HepG2 (cell line): ENCODE measurements at regions not wholly inside any gene's neighbourhood (a gene's known extent, or its start where the extent isn't known, plus 50 kb on each side); places are given as distances from the start of the nearest gene placed in this dataset.
"Not testable (repeated sequence)": the region's sequence is repeated elsewhere in the genome, so short reads cannot be mapped to it uniquely, and the experiment has no call there.

Experiments
- ATAC-seq: fragments of 200-7000 bp; cut with Tn5 transposase; 3 replicates; pipeline ENCODE4 v1.9.1; 2020; ENCODE audit warnings: mild to moderate bottlenecking, moderate library complexity
- BruUV-seq: library from RNA; stranded (reverse); fragments of 400-500 nt; replicated peaks from 2 replicates; lab custom pipeline; 2021; lab: Mats Ljungman, UMichigan
- CTCF ChIA-PET: fragments of 300-600 bp; formaldehyde crosslinking; extraction: SDS; loops from one replicate; lab custom pipeline; 2021; ENCODE audit warnings: low total read pairs, inconsistent platforms, low intra/inter-chr PET ratio; lab: Yijun Ruan, JAX
- POLR2A ChIA-PET: fragments of 350-600 bp; sonication (Branson Sonifier 250); formaldehyde crosslinking; loops from one replicate; lab custom pipeline; 2020; ENCODE audit warnings: antibody characterized with exemption, inconsistent platforms; lab: Yijun Ruan, JAX
- DNase-seq: peaks from one replicate; pipeline ENCODE4 v3.0.0-alpha.2; 2015; ENCODE audit warnings: low spot score
- FAIRE-seq: peaks from 3 replicates; lab custom pipeline; 2011; peaks lifted over from hg19 to GRCh38; lab: Jason Lieb, UNC
- H2AFZ ChIP-seq: one replicate; pipeline ENCODE4 v1.6.1; 2011; ENCODE audit warnings: low read length, inconsistent platforms
- H3K27ac ChIP-seq: fragments of 300-600 bp; 3 replicates; pipeline ENCODE4 v1.8.0; 2011; ENCODE audit warnings: mixed run types, mild to moderate bottlenecking, mixed read lengths, low read length, inconsistent platforms; ENCODE audit not compliant: insufficient read depth; ENCODE audit errors: extremely low read length
- H3K27me3 ChIP-seq, 2 experiments: fragments of 200-600 bp in 1 of 2; 2 replicates in 1 of 2; 3 replicates in 1 of 2; pipeline versions ENCODE4 v1.6.0 to v1.8.0; 2011; ENCODE audit warnings: low read length in 2 of 2, mild to moderate bottlenecking in 2 of 2, moderate library complexity in 2 of 2, inconsistent platforms in 1 of 2; ENCODE audit not compliant: insufficient read depth in 2 of 2, control insufficient read depth in 1 of 2
- H3K36me3 ChIP-seq, 2 experiments: fragments of 200-600 bp in 1 of 2; replicated peaks in 1 of 2; 2 replicates in 1 of 2; 3 replicates in 1 of 2; pipeline versions ENCODE4 v1.5.1 to v1.8.0; 2011; ENCODE audit warnings: low read length in 2 of 2, inconsistent platforms in 1 of 2; ENCODE audit not compliant: insufficient read depth in 2 of 2, control insufficient read depth in 1 of 2
- H3K4me1 ChIP-seq: 2 replicates; pipeline ENCODE4 v1.5.1; 2012; ENCODE audit warnings: low read length, inconsistent platforms; ENCODE audit not compliant: insufficient read depth
- H3K4me2 ChIP-seq: 2 replicates; pipeline ENCODE4 v1.6.0; 2011; ENCODE audit warnings: low read depth, low read length, inconsistent platforms
- H3K4me3 ChIP-seq, 3 experiments: fragments of 200-600 bp in 1 of 3; sonication (generic), shearing (Covaris generic) in 1 of 3; replicated peaks in 1 of 3; 2 replicates each; pipeline ENCODE4 v1.5.1; 2011 to 2016; ENCODE audit warnings: low read length in 3 of 3, inconsistent platforms in 2 of 3, low read depth in 2 of 3, mild to moderate bottlenecking in 2 of 3, control low read depth in 1 of 3, mixed read lengths in 1 of 3; ENCODE audit not compliant: insufficient read depth in 1 of 3
- H3K79me2 ChIP-seq: one replicate; pipeline ENCODE4 v1.6.1; 2011; ENCODE audit warnings: low read length, inconsistent platforms; ENCODE audit not compliant: insufficient read depth
- H3K9ac ChIP-seq: 2 replicates; pipeline ENCODE4 v1.6.0; 2011; ENCODE audit warnings: mild to moderate bottlenecking, low read depth, low read length, inconsistent platforms; ENCODE audit not compliant: insufficient read depth
- H3K9me3 ChIP-seq: 2 replicates; pipeline ENCODE4 v1.5.1; 2012; ENCODE audit warnings: mild to moderate bottlenecking, low read length
- H4K20me1 ChIP-seq: 2 replicates; pipeline ENCODE4 v1.6.0; 2011; ENCODE audit warnings: inconsistent platforms, mild to moderate bottlenecking, low read length, moderate library complexity; ENCODE audit not compliant: insufficient read depth
- FLYWCH1 ChIP-seq: sonication (generic); formaldehyde crosslinking; IDR thresholded peaks from 2 replicates; pipeline ENCODE4 v1.8.1; 2023; ENCODE audit warnings: mild to moderate bottlenecking, missing genetic modification reagents
- JUNB ChIP-seq: sonication (generic); formaldehyde crosslinking; IDR thresholded peaks from 2 replicates; pipeline ENCODE4 v1.8.0; 2022; ENCODE audit warnings: missing genetic modification reagents, mild to moderate bottlenecking, borderline replicate concordance
- POLR2A ChIP-seq, 2 experiments: IDR thresholded peaks; 2 replicates each; pipeline ENCODE4 v1.6.1; 2011; ENCODE audit warnings: low read depth in 2 of 2, low read length in 2 of 2, mild to moderate bottlenecking in 1 of 2, moderate library complexity in 1 of 2; ENCODE audit not compliant: insufficient read depth in 1 of 2
- THAP11 ChIP-seq: IDR thresholded peaks from 2 replicates; pipeline ENCODE4 v1.6.1; 2016; ENCODE audit warnings: missing biosample characterization, missing genetic modification reagents
- ZFP1 ChIP-seq: IDR thresholded peaks from 2 replicates; pipeline ENCODE4 v1.6.1; 2016
- ZNF12 ChIP-seq: sonication (generic); formaldehyde crosslinking; IDR thresholded peaks from 2 replicates; pipeline ENCODE4 v1.5.0; 2020; ENCODE audit warnings: missing genetic modification reagents
- ZNF230 ChIP-seq: sonication (generic); formaldehyde crosslinking; IDR thresholded peaks from 2 replicates; pipeline ENCODE4 v1.4.0; 2020; ENCODE audit warnings: mild to moderate bottlenecking, missing genetic modification reagents
- ZNF674 ChIP-seq: sonication (generic); formaldehyde crosslinking; IDR thresholded peaks from 2 replicates; pipeline ENCODE4 v1.5.0; 2020; ENCODE audit warnings: low read depth, mild to moderate bottlenecking, missing genetic modification reagents
- WGBS: methylation state at CpG from one replicate; pipeline ENCODE4 v1.1.6; 2017; ENCODE audit warnings: low lambda C conversion rate; 5-methylcytosine and 5-hydroxymethylcytosine counted together
- in situ Hi-C: cut with HindIII; loops from 2 replicates; pipeline ENCODE4 v1.10.0; 2017; ENCODE audit warnings: low pct_unique_long_range_greater_than_20kb; ENCODE audit not compliant: extremely low pct_ligation_motif_present
- intact Hi-C: fragments of 100-400 bp; cut with micrococcal nuclease; formaldehyde crosslinking; loops from one replicate; pipeline ENCODE4 v1.10.0; 2022; ENCODE audit not compliant: unreplicated experiment
- TF ChIP-seq, protein P1 (sequence below): sonication (generic); formaldehyde crosslinking; IDR thresholded peaks from 2 replicates; pipeline ENCODE4 v1.5.0; 2020; ENCODE audit warnings: missing genetic modification reagents
- TF ChIP-seq, protein P2 (sequence below): sonication (generic); formaldehyde crosslinking; IDR thresholded peaks from 2 replicates; pipeline ENCODE4 v1.4.0; 2020; ENCODE audit warnings: mild to moderate bottlenecking, missing genetic modification reagents

DNA sequence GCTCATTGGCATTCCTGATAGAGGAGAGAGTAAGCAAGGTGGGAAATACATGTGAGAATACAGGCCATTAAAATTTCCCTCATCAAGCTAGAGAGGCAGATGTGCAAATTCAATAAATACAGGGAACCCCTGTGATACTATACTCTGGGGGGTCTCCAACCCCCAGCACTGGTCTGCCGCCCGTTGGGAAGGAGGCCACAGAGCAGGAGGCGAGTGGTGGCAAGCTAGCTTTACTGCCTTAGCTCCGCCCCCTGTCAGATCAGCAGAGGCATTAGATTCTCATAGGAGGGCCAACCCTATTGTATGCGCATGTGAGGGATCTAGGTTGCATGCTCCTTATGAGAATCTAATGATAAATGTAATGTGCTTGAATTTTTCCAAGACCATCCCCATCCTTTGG lies 97.1 kb upstream of the PLSCR5 start:
- DNase-seq (no peak), ATAC-seq (no peak), FAIRE-seq (no peak)
- no peak overlapping the region for H3K4me3 ChIP-seq
- TF ChIP-seq ZNF674 (CRISPR knock-in tag) (no peak), JUNB (CRISPR knock-in tag) (no peak), POLR2A (IDR thresholded peaks at IDR 0.05; ENCODE audit: insufficient read depth in 1 of 2, low read depth in 2 of 2, low read length in 2 of 2) (no peak), THAP11 (no peak), FLYWCH1 (CRISPR knock-in tag) (no peak), ZNF12 (no peak)
- TF ChIP-seq, protein P1, sequence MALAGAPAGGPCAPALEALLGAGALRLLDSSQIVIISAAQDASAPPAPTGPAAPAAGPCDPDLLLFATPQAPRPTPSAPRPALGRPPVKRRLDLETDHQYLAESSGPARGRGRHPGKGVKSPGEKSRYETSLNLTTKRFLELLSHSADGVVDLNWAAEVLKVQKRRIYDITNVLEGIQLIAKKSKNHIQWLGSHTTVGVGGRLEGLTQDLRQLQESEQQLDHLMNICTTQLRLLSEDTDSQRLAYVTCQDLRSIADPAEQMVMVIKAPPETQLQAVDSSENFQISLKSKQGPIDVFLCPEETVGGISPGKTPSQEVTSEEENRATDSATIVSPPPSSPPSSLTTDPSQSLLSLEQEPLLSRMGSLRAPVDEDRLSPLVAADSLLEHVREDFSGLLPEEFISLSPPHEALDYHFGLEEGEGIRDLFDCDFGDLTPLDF (CRISPR knock-in tag) = no peak
- TF ChIP-seq, protein P2, sequence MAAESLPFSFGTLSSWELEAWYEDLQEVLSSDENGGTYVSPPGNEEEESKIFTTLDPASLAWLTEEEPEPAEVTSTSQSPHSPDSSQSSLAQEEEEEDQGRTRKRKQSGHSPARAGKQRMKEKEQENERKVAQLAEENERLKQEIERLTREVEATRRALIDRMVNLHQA = no peak
- H4K20me1 ChIP-seq = no peaks in the 10 kb centered on the region
- 15% methylated on average over 4 of the region's 5 CpGs for WGBS
- H3K9ac ChIP-seq = no peak overlapping the region
- ChIA-PET CTCF (no interaction called here), POLR2A (no interaction called here)
- H3K27me3 ChIP-seq = no peaks in the 10 kb centered on the region
- no TSS peak for BruUV-seq
- no peaks in the 10 kb centered on the region for H3K36me3 ChIP-seq
- H3K4me1 ChIP-seq = no peaks in the 10 kb centered on the region
- no peak overlapping the region for H2AFZ ChIP-seq
- no peaks in the 10 kb centered on the region for H3K9me3 ChIP-seq
- no peak overlapping the region for H3K27ac ChIP-seq
- intact Hi-C loops = no loop called here
- H3K79me2 ChIP-seq = no peaks in the 10 kb centered on the region
- in situ Hi-C loops = no loop called here
- no peak overlapping the region for H3K4me2 ChIP-seq

DNA sequence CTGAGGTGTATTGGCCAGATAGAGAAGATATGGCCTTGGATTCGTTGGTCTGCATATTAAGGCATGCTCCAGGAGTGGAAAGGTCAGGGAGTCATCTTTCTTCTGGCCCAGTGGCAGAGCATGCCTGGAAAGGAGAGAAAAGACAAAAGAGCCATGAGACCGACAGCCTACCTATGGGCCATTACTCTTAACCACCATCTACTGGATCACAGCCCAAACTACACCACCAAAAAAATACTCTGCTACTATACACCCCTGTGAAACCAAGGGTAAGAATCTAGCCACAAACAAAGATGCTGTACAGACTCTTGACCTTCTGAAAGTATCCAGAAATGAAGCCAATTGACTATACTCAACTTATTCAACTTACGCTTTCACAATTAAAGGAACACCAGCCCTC lies 96.1 kb upstream of the PLSCR5 start:
- Histone ChIP-seq H3K36me3 (no peaks in the 10 kb centered on the region), H3K27me3 (no peaks in the 10 kb centered on the region), H2AFZ (no peak overlapping the region), H3K9me3 (no peaks in the 10 kb centered on the region), H3K27ac (no peak overlapping the region), H4K20me1 (no peaks in the 10 kb centered on the region), H3K4me2 (no peak overlapping the region), H3K4me1 (no peaks in the 10 kb centered on the region), H3K9ac (no peak overlapping the region), H3K4me3 (no peak overlapping the region), H3K79me2 (no peaks in the 10 kb centered on the region)
- intact Hi-C loops = no loop called here
- BruUV-seq = no TSS peak
- ChIA-PET POLR2A (no interaction called here), CTCF (no interaction called here)
- TF ChIP-seq ZNF230 (CRISPR knock-in tag) (0 out of 2 replicates have a peak, but pooled peaks have one; percentile 45), ZFP1 (CRISPR knock-in tag) (no peak)
- WGBS = 37% methylated on average over 3 of the region's 3 CpGs
- FAIRE-seq = no peak
- ATAC-seq = peak; percentile 43; the same call in 2 of the 3 replicates
- in situ Hi-C loops = no loop called here
- DNase-seq = no peak

DNA sequence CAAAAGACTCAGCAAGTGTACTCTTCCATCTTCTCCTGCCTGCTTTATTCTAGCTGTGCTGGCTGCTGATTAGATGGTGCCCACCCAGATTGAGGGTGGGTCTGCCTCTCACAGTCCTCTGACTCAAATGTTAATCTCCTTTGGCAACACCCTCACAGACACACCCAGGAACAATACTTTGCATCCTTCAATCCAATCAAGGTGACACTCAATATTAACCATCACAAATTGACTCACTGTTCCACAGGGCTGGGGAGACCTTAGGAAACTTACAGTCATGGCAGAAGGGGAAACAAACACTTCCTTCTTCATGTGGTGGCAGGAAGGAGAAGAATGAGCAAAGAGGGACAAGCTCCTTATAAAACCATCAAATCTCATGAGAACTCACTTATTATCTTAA lies 94.9 kb upstream of the PLSCR5 start:
- H3K9me3 ChIP-seq, H2AFZ ChIP-seq, H3K9ac ChIP-seq, CTCF ChIA-PET, H4K20me1 ChIP-seq, in situ Hi-C loops, H3K4me2 ChIP-seq, H3K4me1 ChIP-seq, H3K79me2 ChIP-seq, FAIRE-seq, BruUV-seq, H3K27ac ChIP-seq, H3K4me3 ChIP-seq, ATAC-seq, H3K36me3 ChIP-seq, H3K27me3 ChIP-seq, POLR2A ChIA-PET, DNase-seq, intact Hi-C loops: not testable (repeated sequence)
